ENCODE measurements at regions not wholly inside any gene's neighbourhood (a gene's known extent, or its start where the extent isn't known, plus 50 kb on each side); places are given as distances from the start of the nearest gene placed in this dataset.
"Not testable (repeated sequence)": the region's sequence is repeated elsewhere in the genome, so short reads cannot be mapped to it uniquely, and the experiment has no call there.

GRCh38 chr4:11669156-11669555 lies 240.5 kb upstream of the HS3ST1 start:
- 95% methylated on average over 2 of the region's 2 CpGs for WGBS
- H3K4me3 ChIP-seq, result no peak overlapping the region
- TF ChIP-seq POLR2AphosphoS5 (IDR thresholded peaks at IDR 0.05), result no peak
- no peak for TF ChIP-seq EP300 (IDR thresholded peaks at IDR 0.05)
- TF ChIP-seq POLR2A (IDR thresholded peaks at IDR 0.05), result no peak
- no peak for TF ChIP-seq CTCF (IDR thresholded peaks at IDR 0.05)
- no peaks in the 10 kb centered on the region for H3K27me3 ChIP-seq
- no peaks in the 10 kb centered on the region for H3K9me3 ChIP-seq
- DNase-seq (ENCODE audit: low spot score in 2 of 2), result no peak
- H3K4me1 ChIP-seq, result no peaks in the 10 kb centered on the region
- H3K27ac ChIP-seq, result no peak overlapping the region
- H3K36me3 ChIP-seq, result no peaks in the 10 kb centered on the region

- H3K27ac ChIP-seq, result no peak overlapping the region
- WGBS, result 90% methylated on average over 4 of the region's 4 CpGs
- DNase-seq (ENCODE audit: low spot score in 2 of 2), result no peak
- no peaks in the 10 kb centered on the region for H3K27me3 ChIP-seq
- no peak overlapping the region for H3K4me3 ChIP-seq
- TF ChIP-seq POLR2A (IDR thresholded peaks at IDR 0.05) (no peak), POLR2AphosphoS5 (IDR thresholded peaks at IDR 0.05) (no peak), CTCF (IDR thresholded peaks at IDR 0.05) (no peak), EP300 (IDR thresholded peaks at IDR 0.05) (no peak)
- no peaks in the 10 kb centered on the region for H3K4me1 ChIP-seq
- no peaks in the 10 kb centered on the region for H3K36me3 ChIP-seq
- no peaks in the 10 kb centered on the region for H3K9me3 ChIP-seq
These were observed 234.4 kb upstream of the HS3ST1 start for GRCh38 chr4:11663114-11663513.

- no peaks in the 10 kb centered on the region for H3K4me1 ChIP-seq
- H3K36me3 ChIP-seq, result no peaks in the 10 kb centered on the region
- H3K4me3 ChIP-seq, result no peak overlapping the region
- no peak overlapping the region for H3K27ac ChIP-seq
- no peaks in the 10 kb centered on the region for H3K27me3 ChIP-seq
- 74% methylated on average over 19 of the region's 19 CpGs for WGBS
- H3K9me3 ChIP-seq, result no peaks in the 10 kb centered on the region
- TF ChIP-seq POLR2A (IDR thresholded peaks at IDR 0.05) (no peak), CTCF (IDR thresholded peaks at IDR 0.05) (no peak), POLR2AphosphoS5 (IDR thresholded peaks at IDR 0.05) (no peak)
- DNase-seq (ENCODE audit: low spot score in 2 of 2), result no peak
These were observed 222.3 kb upstream of the HS3ST1 start for GRCh38 chr4:11650801-11651596.

- Histone ChIP-seq H3K4me3 (no peak overlapping the region), H3K27ac (no peak overlapping the region), H3K36me3 (no peaks in the 10 kb centered on the region), H3K4me1 (no peaks in the 10 kb centered on the region), H3K27me3 (no peaks in the 10 kb centered on the region), H3K9me3 (no peaks in the 10 kb centered on the region)
- TF ChIP-seq POLR2AphosphoS5 (IDR thresholded peaks at IDR 0.05) (no peak), CTCF (IDR thresholded peaks at IDR 0.05) (no peak), POLR2A (IDR thresholded peaks at IDR 0.05) (no peak)
- no peak for DNase-seq (ENCODE audit: low spot score in 2 of 2)
These were observed 218.7 kb upstream of the HS3ST1 start for GRCh38 chr4:11647433-11647832.

GRCh38 chr4:11643081-11643480 lies 214.4 kb upstream of the HS3ST1 start:
- not testable (repeated sequence) for H3K27me3 ChIP-seq; H3K4me1 ChIP-seq; DNase-seq (ENCODE audit: low spot score in 2 of 2); H3K27ac ChIP-seq; H3K4me3 ChIP-seq; H3K9me3 ChIP-seq; H3K36me3 ChIP-seq
- 47% methylated on average over 2 of the region's 2 CpGs for WGBS

- TF ChIP-seq POLR2A (IDR thresholded peaks at IDR 0.05) (no peak), CTCF (IDR thresholded peaks at IDR 0.05) (no peak), EP300 (IDR thresholded peaks at IDR 0.05) (no peak), POLR2AphosphoS5 (IDR thresholded peaks at IDR 0.05) (no peak)
These were observed 211.9 kb upstream of the HS3ST1 start for GRCh38 chr4:11640584-11640983.

More at GRCh38 chr4:11640584-11640983, 211.9 kb upstream of the HS3ST1 start:
- Histone ChIP-seq H3K4me1 (no peaks in the 10 kb centered on the region), H3K36me3 (no peaks in the 10 kb centered on the region), H3K9me3 (peaks cover 3% of the 10 kb centered on the region), H3K27ac (no peak overlapping the region), H3K27me3 (no peaks in the 10 kb centered on the region), H3K4me3 (no peak overlapping the region)
- WGBS, result 77% methylated on average over 2 of the region's 2 CpGs
- DNase-seq (ENCODE audit: low spot score in 2 of 2), result no peak
